MM.1S (cell line): ENCODE measurements at regions not wholly inside any gene's neighbourhood (a gene's known extent, or its start where the extent isn't known, plus 50 kb on each side); places are given as distances from the start of the nearest gene placed in this dataset.

Experiments used
- DNase-seq: peaks from one replicate; pipeline ENCODE4 v3.0.0-alpha.2; 2015
- H2AFZ ChIP-seq: fragments of 300-600 bp; sonication (generic); 2 replicates; pipeline ENCODE4 v1.6.0; 2016; ENCODE audit warnings: antibody characterized with exemption, low read length
- H3F3A ChIP-seq: fragments of 300-600 bp; sonication (generic); 2 replicates; pipeline ENCODE4 v1.6.1; 2016; ENCODE audit warnings: mild to moderate bottlenecking, antibody characterized with exemption, low read length, moderate library complexity, mixed read lengths; ENCODE audit not compliant: insufficient read depth
- H3K27ac ChIP-seq: fragments of 300-600 bp; sonication (generic); 2 replicates; pipeline ENCODE4 v1.5.1; 2016; ENCODE audit warnings: mild to moderate bottlenecking, low read length
- H3K27me3 ChIP-seq: fragments of 300-600 bp; sonication (generic); replicated peaks from 2 replicates; pipeline ENCODE4 v1.6.0; 2016; ENCODE audit warnings: low read length; ENCODE audit not compliant: insufficient read depth
- H3K36me3 ChIP-seq: fragments of 300-600 bp; sonication (generic); replicated peaks from 2 replicates; pipeline ENCODE4 v1.6.1; 2016; ENCODE audit warnings: mild to moderate bottlenecking, low read length, mixed read lengths; ENCODE audit not compliant: insufficient read depth
- H3K4me1 ChIP-seq: fragments of 300-600 bp; sonication (generic); 2 replicates; pipeline ENCODE4 v1.6.1; 2016; ENCODE audit warnings: low read length, mixed read lengths
- H3K4me2 ChIP-seq: fragments of 300-600 bp; sonication (generic); 2 replicates; pipeline ENCODE4 v1.6.0; 2016; ENCODE audit warnings: low read depth, low read length
- H3K4me3 ChIP-seq: fragments of 300-600 bp; sonication (generic); 2 replicates; pipeline ENCODE4 v1.5.1; 2016; ENCODE audit warnings: low read length, mixed read lengths
- H3K79me2 ChIP-seq: fragments of 300-600 bp; sonication (generic); 2 replicates; pipeline ENCODE4 v1.6.1; 2016; ENCODE audit warnings: mixed run types, low read length, mixed read lengths
- H3K9ac ChIP-seq: fragments of 300-600 bp; sonication (generic); 2 replicates; pipeline ENCODE4 v1.6.1; 2016; ENCODE audit warnings: low read length, mixed read lengths
- H3K9me2 ChIP-seq: fragments of 300-600 bp; sonication (generic); replicated peaks from 2 replicates; pipeline ENCODE4 v1.6.1; 2016; ENCODE audit warnings: mild to moderate bottlenecking, low read length, mixed read lengths; ENCODE audit not compliant: insufficient read depth
- H3K9me3 ChIP-seq: fragments of 300-600 bp; sonication (generic); replicated peaks from 2 replicates; pipeline ENCODE4 v1.6.1; 2016; ENCODE audit warnings: mild to moderate bottlenecking, low read length, mixed read lengths; ENCODE audit not compliant: insufficient read depth
- H4K20me1 ChIP-seq: fragments of 300-600 bp; sonication (generic); 2 replicates; pipeline ENCODE4 v1.6.1; 2016; ENCODE audit warnings: mild to moderate bottlenecking, low read length, moderate library complexity, mixed read lengths; ENCODE audit not compliant: insufficient read depth
- EZH2 ChIP-seq: fragments of 300-600 bp; sonication (generic); optimal IDR thresholded peaks from 2 replicates; pipeline ENCODE3; 2017; ENCODE audit warnings: low read depth, mild to moderate bottlenecking, antibody characterized with exemption, low read length, mixed read lengths
- EZH2phosphoT487 ChIP-seq: fragments of 300-600 bp; sonication (generic); IDR thresholded peaks from 2 replicates; pipeline ENCODE4 v1.6.1; 2018; ENCODE audit warnings: antibody characterized with exemption, low read length
- TF ChIP-seq, protein P1 (sequence below): fragments of 300-600 bp; sonication (generic); IDR thresholded peaks from 2 replicates; pipeline ENCODE4 v1.5.1; 2016; ENCODE audit warnings: antibody characterized with exemption, low read length, mixed read lengths

- Histone ChIP-seq H3K27ac (no peak overlapping the region), H3K4me1 (no peaks in the 10 kb centered on the region), H4K20me1 (no peaks in the 10 kb centered on the region), H3K4me2 (no peak overlapping the region), H2AFZ (no peak overlapping the region), H3K36me3 (no peaks in the 10 kb centered on the region), H3K9me2 (no peaks in the 10 kb centered on the region), H3K9me3 (no peaks in the 10 kb centered on the region), H3K79me2 (no peaks in the 10 kb centered on the region), H3F3A (no peaks in the 10 kb centered on the region), H3K9ac (no peak overlapping the region), H3K4me3 (no peak overlapping the region), H3K27me3 (no peaks in the 10 kb centered on the region)
- TF ChIP-seq EZH2 = no peak
- TF ChIP-seq, protein P1, sequence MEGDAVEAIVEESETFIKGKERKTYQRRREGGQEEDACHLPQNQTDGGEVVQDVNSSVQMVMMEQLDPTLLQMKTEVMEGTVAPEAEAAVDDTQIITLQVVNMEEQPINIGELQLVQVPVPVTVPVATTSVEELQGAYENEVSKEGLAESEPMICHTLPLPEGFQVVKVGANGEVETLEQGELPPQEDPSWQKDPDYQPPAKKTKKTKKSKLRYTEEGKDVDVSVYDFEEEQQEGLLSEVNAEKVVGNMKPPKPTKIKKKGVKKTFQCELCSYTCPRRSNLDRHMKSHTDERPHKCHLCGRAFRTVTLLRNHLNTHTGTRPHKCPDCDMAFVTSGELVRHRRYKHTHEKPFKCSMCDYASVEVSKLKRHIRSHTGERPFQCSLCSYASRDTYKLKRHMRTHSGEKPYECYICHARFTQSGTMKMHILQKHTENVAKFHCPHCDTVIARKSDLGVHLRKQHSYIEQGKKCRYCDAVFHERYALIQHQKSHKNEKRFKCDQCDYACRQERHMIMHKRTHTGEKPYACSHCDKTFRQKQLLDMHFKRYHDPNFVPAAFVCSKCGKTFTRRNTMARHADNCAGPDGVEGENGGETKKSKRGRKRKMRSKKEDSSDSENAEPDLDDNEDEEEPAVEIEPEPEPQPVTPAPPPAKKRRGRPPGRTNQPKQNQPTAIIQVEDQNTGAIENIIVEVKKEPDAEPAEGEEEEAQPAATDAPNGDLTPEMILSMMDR = no peak
- TF ChIP-seq EZH2phosphoT487 = no peak
- DNase-seq = no peak
Observed at GRCh38 chr5:128613128-128613527, 75.1 kb upstream of the FBN2 start.

GRCh38 chr5:128613766-128614165 is 75.7 kb upstream of the FBN2 start:
- no peaks in the 10 kb centered on the region for H3K9me3 ChIP-seq
- H3K9me2 ChIP-seq = no peaks in the 10 kb centered on the region
- no peaks in the 10 kb centered on the region for H3K4me1 ChIP-seq
- no peak overlapping the region for H2AFZ ChIP-seq
- TF ChIP-seq, protein P1 = no peak
- no peak for TF ChIP-seq EZH2phosphoT487
- no peak for TF ChIP-seq EZH2
- H3K4me3 ChIP-seq = no peak overlapping the region
- H3F3A ChIP-seq = no peaks in the 10 kb centered on the region
- no peaks in the 10 kb centered on the region for H3K79me2 ChIP-seq
- no peaks in the 10 kb centered on the region for H3K36me3 ChIP-seq
- no peak overlapping the region for H3K27ac ChIP-seq
- no peak for DNase-seq
- no peaks in the 10 kb centered on the region for H4K20me1 ChIP-seq
- no peak overlapping the region for H3K9ac ChIP-seq
- H3K27me3 ChIP-seq = no peaks in the 10 kb centered on the region
- H3K4me2 ChIP-seq = no peak overlapping the region

GRCh38 chr5:128615578-128615977 is 77.5 kb upstream of the FBN2 start:
- no peak for DNase-seq
- Histone ChIP-seq H3K9me3 (no peaks in the 10 kb centered on the region), H3F3A (no peaks in the 10 kb centered on the region), H3K27ac (no peak overlapping the region), H3K4me1 (no peaks in the 10 kb centered on the region), H3K9me2 (no peaks in the 10 kb centered on the region), H3K4me2 (no peak overlapping the region), H3K9ac (no peak overlapping the region), H3K79me2 (no peaks in the 10 kb centered on the region), H3K36me3 (no peaks in the 10 kb centered on the region), H4K20me1 (no peaks in the 10 kb centered on the region), H3K4me3 (no peak overlapping the region), H3K27me3 (no peaks in the 10 kb centered on the region), H2AFZ (no peak overlapping the region)
- TF ChIP-seq, protein P1 = no peak
- TF ChIP-seq EZH2 = no peak
- TF ChIP-seq EZH2phosphoT487 = no peak
